K562 (cell line): ENCODE measurements at regions not wholly inside any gene's neighbourhood (a gene's known extent, or its start where the extent isn't known, plus 50 kb on each side); places are given as distances from the start of the nearest gene placed in this dataset.

ENCODE experiments used
- ATAC-seq: fragments of 200-7000 bp; cut with Tn5 transposase; 3 replicates; pipeline ENCODE4 v1.9.1; 2020; ENCODE audit warnings: moderate library complexity
- BruUV-seq: library from RNA; stranded (reverse); fragments of 400-500 nt; replicated peaks from 2 replicates; lab custom pipeline; 2021; lab: Mats Ljungman, UMichigan
- CTCF ChIA-PET: fragments of 300-600 bp; formaldehyde crosslinking; extraction: SDS; loops from one replicate; lab custom pipeline; 2021; ENCODE audit warnings: low intra/inter-chr PET ratio; lab: Yijun Ruan, JAX
- POLR2A ChIA-PET: fragments of 300-600, 350-650 bp; sonication (Branson Sonifier 250); formaldehyde crosslinking; extraction: SDS; loops from one replicate; lab custom pipeline; 2021; ENCODE audit warnings: antibody characterized with exemption, inconsistent platforms; lab: Yijun Ruan, JAX
- DNase-seq, 4 experiments: peaks; one replicate each; pipeline versions ENCODE4 v3.0.0 to v3.0.0-alpha.2; 2011 to 2018; ENCODE audit warnings: low spot score in 3 of 4, mixed read lengths in 3 of 4; ENCODE audit errors: extremely low read depth in 1 of 4
- FAIRE-seq: peaks from 2 replicates; lab custom pipeline; 2011; peaks lifted over from hg19 to GRCh38; lab: Jason Lieb, UNC
- H2AFZ ChIP-seq: 2 replicates; pipeline ENCODE4 v1.6.0; 2011; ENCODE audit warnings: low read depth, low read length, control low read depth, inconsistent platforms
- H3K27ac ChIP-seq: fragments of 200-600 bp; 3 replicates; pipeline ENCODE4 v1.8.0; 2011; ENCODE audit warnings: low read depth, mild to moderate bottlenecking, control low read depth, inconsistent platforms, low read length, moderate library complexity, mixed read lengths; ENCODE audit errors: extremely low read depth
- H3K27me3 ChIP-seq, 2 experiments: fragments of 300-600 bp in 1 of 2; 2 replicates in 1 of 2; 3 replicates in 1 of 2; pipeline versions ENCODE4 v1.6.0 to v1.8.0; 2011; ENCODE audit warnings: inconsistent platforms in 2 of 2, low read length in 2 of 2, mild to moderate bottlenecking in 1 of 2, mixed read lengths in 1 of 2, moderate library complexity in 1 of 2; ENCODE audit not compliant: control insufficient read depth in 2 of 2, insufficient read depth in 2 of 2
- H3K36me3 ChIP-seq: fragments of 300-600 bp; 3 replicates; pipeline ENCODE4 v1.8.0; 2011; ENCODE audit warnings: mild to moderate bottlenecking, low read length, inconsistent platforms; ENCODE audit not compliant: control insufficient read depth, insufficient read depth
- H3K4me1 ChIP-seq, 2 experiments: fragments of 200-600 bp in 1 of 2; replicated peaks in 1 of 2; 2 replicates in 1 of 2; 3 replicates in 1 of 2; pipeline versions ENCODE4 v1.5.1 to v1.8.0; 2011; ENCODE audit warnings: inconsistent platforms in 2 of 2, low read length in 2 of 2, mild to moderate bottlenecking in 1 of 2, mixed read lengths in 1 of 2, moderate library complexity in 1 of 2; ENCODE audit not compliant: control insufficient read depth in 2 of 2, insufficient read depth in 2 of 2
- H3K4me2 ChIP-seq: 2 replicates; pipeline ENCODE4 v1.6.1; 2011; ENCODE audit warnings: low read length, control low read depth, inconsistent platforms, mixed read lengths; ENCODE audit not compliant: insufficient read depth
- H3K4me3 ChIP-seq: fragments of 200-600 bp; sonication (generic), shearing (Covaris generic); 2 replicates; pipeline ENCODE4 v1.5.1; 2016; ENCODE audit warnings: control low read depth, inconsistent platforms
- H3K79me2 ChIP-seq: fragments of 200-600 bp; 3 replicates; pipeline ENCODE4 v1.8.0; 2011; ENCODE audit warnings: low read length, inconsistent platforms; ENCODE audit not compliant: control insufficient read depth, insufficient read depth
- H3K9ac ChIP-seq, 2 experiments: 2 replicates each; pipeline versions ENCODE4 v1.6.0 to v1.6.1; 2011; ENCODE audit warnings: low read depth in 2 of 2, low read length in 2 of 2, control low read depth in 1 of 2, inconsistent platforms in 1 of 2, mild to moderate bottlenecking in 1 of 2, mixed read lengths in 1 of 2; ENCODE audit not compliant: insufficient read depth in 1 of 2
- H3K9me1 ChIP-seq: one replicate; pipeline ENCODE4 v1.6.0; 2011; ENCODE audit warnings: inconsistent platforms, mild to moderate bottlenecking, low read length, moderate library complexity; ENCODE audit not compliant: control insufficient read depth, insufficient read depth
- H3K9me3 ChIP-seq: replicated peaks from 2 replicates; pipeline ENCODE4 v1.5.1; 2011; ENCODE audit warnings: low read depth, low read length, inconsistent platforms; ENCODE audit not compliant: control insufficient read depth, insufficient read depth
- H4K20me1 ChIP-seq: replicated peaks from 2 replicates; pipeline ENCODE4 v1.6.1; 2011; ENCODE audit warnings: low read length, inconsistent platforms, mixed read lengths; ENCODE audit not compliant: control insufficient read depth, insufficient read depth
- CEBPB ChIP-seq: fragments of 450-650 bp; IDR thresholded peaks from 2 replicates; pipeline ENCODE4 v1.6.1; 2016; ENCODE audit warnings: missing genetic modification characterization, missing compliant biosample characterization
- HNRNPLL ChIP-seq: fragments of 200-400 bp; formaldehyde crosslinking; IDR thresholded peaks from 2 replicates; pipeline ENCODE4 v1.6.1; 2017; ENCODE audit warnings: low read length, low read depth, mild to moderate bottlenecking; ENCODE audit not compliant: poor library complexity, severe bottlenecking
- HNRNPUL1 ChIP-seq: fragments of 200-400 bp; formaldehyde crosslinking; IDR thresholded peaks from 2 replicates; pipeline ENCODE4 v1.6.1; 2017; ENCODE audit warnings: low read length
- MTA3 ChIP-seq: fragments of 450-650 bp; formaldehyde crosslinking; IDR thresholded peaks from 2 replicates; pipeline ENCODE4 v1.6.1; 2017; ENCODE audit warnings: mild to moderate bottlenecking, borderline replicate concordance
- NFATC3 ChIP-seq: fragments of 450-650 bp; IDR thresholded peaks from 2 replicates; pipeline ENCODE4 v1.6.1; 2017; ENCODE audit warnings: mild to moderate bottlenecking
- PCBP2 ChIP-seq: fragments of 200-400 bp; formaldehyde crosslinking; IDR thresholded peaks from 2 replicates; pipeline ENCODE4 v1.6.1; 2018; ENCODE audit warnings: low read length, low read depth, mild to moderate bottlenecking, moderate library complexity; ENCODE audit not compliant: poor library complexity, severe bottlenecking
- RBM39 ChIP-seq: fragments of 200-400 bp; formaldehyde crosslinking; optimal IDR thresholded peaks from 2 replicates; pipeline ENCODE3; 2018; ENCODE audit warnings: low read depth, low read length
- SIN3B ChIP-seq: fragments of 450-650 bp; IDR thresholded peaks from 2 replicates; pipeline ENCODE4 v1.6.1; 2017; ENCODE audit warnings: low read depth, mild to moderate bottlenecking, moderate library complexity
- ZNF134 ChIP-seq: fragments of 250-450 bp; sonication (Bioruptor Pico); conservative IDR thresholded peaks from 2 replicates; pipeline ENCODE4 v1.4.0; 2020
- ZNF217 ChIP-seq: sonication (generic); formaldehyde crosslinking; IDR thresholded peaks from 2 replicates; pipeline ENCODE4 v1.8.0; 2022; ENCODE audit warnings: mild to moderate bottlenecking, missing genetic modification reagents
- ZNF316 ChIP-seq: fragments of 450-650 bp; IDR thresholded peaks from 2 replicates; pipeline ENCODE4 v1.6.1; 2016
- WGBS: fragments of 100-300 bp; shearing (Covaris generic); methylation state at CpG from one replicate; pipeline ENCODE4 v1.1.6; 2016; ENCODE audit warnings: low coverage, mixed read lengths; ENCODE audit not compliant: insufficient coverage; ENCODE audit errors: missing lambda C conversion rate; 5-methylcytosine and 5-hydroxymethylcytosine counted together
- in situ Hi-C: fragments of 300-500 bp; cut with MboI; formaldehyde crosslinking; loops from 4 replicates; pipeline ENCODE4 v1.15.0; 2018; ENCODE audit warnings: inconsistent platforms, mixed read lengths
- intact Hi-C: fragments of 100-400 bp; cut with micrococcal nuclease; formaldehyde crosslinking; loops from 2 replicates; pipeline ENCODE4 v1.14.2; 2022
- TF ChIP-seq, protein P1 (sequence below): sonication (generic); formaldehyde crosslinking; IDR thresholded peaks from 2 replicates; pipeline ENCODE4 v1.8.0; 2023; ENCODE audit warnings: missing genetic modification reagents, mild to moderate bottlenecking, borderline replicate concordance
- TF ChIP-seq, protein P2 (sequence below): sonication (generic); formaldehyde crosslinking; IDR thresholded peaks from 2 replicates; pipeline ENCODE4 v1.8.0; 2022; ENCODE audit warnings: mild to moderate bottlenecking, missing genetic modification reagents
- TF ChIP-seq, protein P3 (sequence below): fragments of 250-450 bp; sonication (Bioruptor Pico); IDR thresholded peaks from 2 replicates; pipeline ENCODE4 v1.8.0; 2022; ENCODE audit warnings: inconsistent platforms, mild to moderate bottlenecking, moderate library complexity, borderline replicate concordance
- TF ChIP-seq, protein P4 (sequence below): sonication (generic); formaldehyde crosslinking; IDR thresholded peaks from 2 replicates; pipeline ENCODE4 v1.8.0; 2022; ENCODE audit warnings: mild to moderate bottlenecking, low read depth, missing genetic modification reagents

DNA sequence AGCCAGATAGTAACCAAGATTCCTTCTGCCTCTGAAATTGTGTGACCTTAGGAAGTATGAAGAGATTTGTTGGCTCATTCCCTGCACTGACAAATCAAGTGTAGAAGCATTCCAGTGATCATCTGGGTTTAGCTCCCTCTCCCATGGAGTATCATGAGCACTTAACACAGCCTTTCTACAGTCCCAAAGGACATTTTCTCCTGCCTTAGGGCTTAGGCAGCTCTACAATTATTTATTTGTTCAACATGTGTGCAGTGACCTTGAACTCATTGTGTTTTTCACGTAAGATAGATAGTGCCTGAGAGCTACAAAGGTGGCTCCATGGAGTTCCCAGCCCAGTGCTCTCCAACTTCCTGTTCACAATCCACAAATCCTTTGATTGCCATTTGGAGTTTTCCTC lies 94.8 kb upstream of the FAT3 start:
- BruUV-seq = no TSS peak
- FAIRE-seq = no peak
- no peaks in the 10 kb centered on the region for H3K9me3 ChIP-seq
- TF ChIP-seq HNRNPLL = no peak
- TF ChIP-seq ZNF316 = no peak
- TF ChIP-seq ZNF217 = no peak
- TF ChIP-seq, protein P1, sequence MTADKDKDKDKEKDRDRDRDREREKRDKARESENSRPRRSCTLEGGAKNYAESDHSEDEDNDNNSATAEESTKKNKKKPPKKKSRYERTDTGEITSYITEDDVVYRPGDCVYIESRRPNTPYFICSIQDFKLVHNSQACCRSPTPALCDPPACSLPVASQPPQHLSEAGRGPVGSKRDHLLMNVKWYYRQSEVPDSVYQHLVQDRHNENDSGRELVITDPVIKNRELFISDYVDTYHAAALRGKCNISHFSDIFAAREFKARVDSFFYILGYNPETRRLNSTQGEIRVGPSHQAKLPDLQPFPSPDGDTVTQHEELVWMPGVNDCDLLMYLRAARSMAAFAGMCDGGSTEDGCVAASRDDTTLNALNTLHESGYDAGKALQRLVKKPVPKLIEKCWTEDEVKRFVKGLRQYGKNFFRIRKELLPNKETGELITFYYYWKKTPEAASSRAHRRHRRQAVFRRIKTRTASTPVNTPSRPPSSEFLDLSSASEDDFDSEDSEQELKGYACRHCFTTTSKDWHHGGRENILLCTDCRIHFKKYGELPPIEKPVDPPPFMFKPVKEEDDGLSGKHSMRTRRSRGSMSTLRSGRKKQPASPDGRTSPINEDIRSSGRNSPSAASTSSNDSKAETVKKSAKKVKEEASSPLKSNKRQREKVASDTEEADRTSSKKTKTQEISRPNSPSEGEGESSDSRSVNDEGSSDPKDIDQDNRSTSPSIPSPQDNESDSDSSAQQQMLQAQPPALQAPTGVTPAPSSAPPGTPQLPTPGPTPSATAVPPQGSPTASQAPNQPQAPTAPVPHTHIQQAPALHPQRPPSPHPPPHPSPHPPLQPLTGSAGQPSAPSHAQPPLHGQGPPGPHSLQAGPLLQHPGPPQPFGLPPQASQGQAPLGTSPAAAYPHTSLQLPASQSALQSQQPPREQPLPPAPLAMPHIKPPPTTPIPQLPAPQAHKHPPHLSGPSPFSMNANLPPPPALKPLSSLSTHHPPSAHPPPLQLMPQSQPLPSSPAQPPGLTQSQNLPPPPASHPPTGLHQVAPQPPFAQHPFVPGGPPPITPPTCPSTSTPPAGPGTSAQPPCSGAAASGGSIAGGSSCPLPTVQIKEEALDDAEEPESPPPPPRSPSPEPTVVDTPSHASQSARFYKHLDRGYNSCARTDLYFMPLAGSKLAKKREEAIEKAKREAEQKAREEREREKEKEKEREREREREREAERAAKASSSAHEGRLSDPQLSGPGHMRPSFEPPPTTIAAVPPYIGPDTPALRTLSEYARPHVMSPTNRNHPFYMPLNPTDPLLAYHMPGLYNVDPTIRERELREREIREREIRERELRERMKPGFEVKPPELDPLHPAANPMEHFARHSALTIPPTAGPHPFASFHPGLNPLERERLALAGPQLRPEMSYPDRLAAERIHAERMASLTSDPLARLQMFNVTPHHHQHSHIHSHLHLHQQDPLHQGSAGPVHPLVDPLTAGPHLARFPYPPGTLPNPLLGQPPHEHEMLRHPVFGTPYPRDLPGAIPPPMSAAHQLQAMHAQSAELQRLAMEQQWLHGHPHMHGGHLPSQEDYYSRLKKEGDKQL (CRISPR knock-in tag) = no peak
- TF ChIP-seq, protein P2, sequence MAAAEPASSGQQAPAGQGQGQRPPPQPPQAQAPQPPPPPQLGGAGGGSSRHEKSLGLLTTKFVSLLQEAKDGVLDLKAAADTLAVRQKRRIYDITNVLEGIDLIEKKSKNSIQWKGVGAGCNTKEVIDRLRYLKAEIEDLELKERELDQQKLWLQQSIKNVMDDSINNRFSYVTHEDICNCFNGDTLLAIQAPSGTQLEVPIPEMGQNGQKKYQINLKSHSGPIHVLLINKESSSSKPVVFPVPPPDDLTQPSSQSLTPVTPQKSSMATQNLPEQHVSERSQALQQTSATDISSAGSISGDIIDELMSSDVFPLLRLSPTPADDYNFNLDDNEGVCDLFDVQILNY (CRISPR knock-in tag) = no peak
- TF ChIP-seq, protein P3, sequence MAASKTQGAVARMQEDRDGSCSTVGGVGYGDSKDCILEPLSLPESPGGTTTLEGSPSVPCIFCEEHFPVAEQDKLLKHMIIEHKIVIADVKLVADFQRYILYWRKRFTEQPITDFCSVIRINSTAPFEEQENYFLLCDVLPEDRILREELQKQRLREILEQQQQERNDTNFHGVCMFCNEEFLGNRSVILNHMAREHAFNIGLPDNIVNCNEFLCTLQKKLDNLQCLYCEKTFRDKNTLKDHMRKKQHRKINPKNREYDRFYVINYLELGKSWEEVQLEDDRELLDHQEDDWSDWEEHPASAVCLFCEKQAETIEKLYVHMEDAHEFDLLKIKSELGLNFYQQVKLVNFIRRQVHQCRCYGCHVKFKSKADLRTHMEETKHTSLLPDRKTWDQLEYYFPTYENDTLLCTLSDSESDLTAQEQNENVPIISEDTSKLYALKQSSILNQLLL (CRISPR knock-in tag) = no peak
- TF ChIP-seq CEBPB = no peak
- TF ChIP-seq, protein P4, sequence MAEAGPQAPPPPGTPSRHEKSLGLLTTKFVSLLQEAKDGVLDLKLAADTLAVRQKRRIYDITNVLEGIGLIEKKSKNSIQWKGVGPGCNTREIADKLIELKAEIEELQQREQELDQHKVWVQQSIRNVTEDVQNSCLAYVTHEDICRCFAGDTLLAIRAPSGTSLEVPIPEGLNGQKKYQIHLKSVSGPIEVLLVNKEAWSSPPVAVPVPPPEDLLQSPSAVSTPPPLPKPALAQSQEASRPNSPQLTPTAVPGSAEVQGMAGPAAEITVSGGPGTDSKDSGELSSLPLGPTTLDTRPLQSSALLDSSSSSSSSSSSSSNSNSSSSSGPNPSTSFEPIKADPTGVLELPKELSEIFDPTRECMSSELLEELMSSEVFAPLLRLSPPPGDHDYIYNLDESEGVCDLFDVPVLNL (CRISPR knock-in tag) = no peak
- no peak for TF ChIP-seq NFATC3
- no peak for TF ChIP-seq SIN3B
- no peak for TF ChIP-seq ZNF134 (CRISPR knock-in tag)
- TF ChIP-seq MTA3 = no peak
- no peak for TF ChIP-seq RBM39
- TF ChIP-seq PCBP2 = no peak
- no peak for TF ChIP-seq HNRNPUL1

More for the DNA sequence above, 94.8 kb upstream of the FAT3 start:
- Histone ChIP-seq H2AFZ (no peak overlapping the region), H3K4me2 (no peak overlapping the region), H3K79me2 (no peaks in the 10 kb centered on the region), H3K9ac (no peak overlapping the region), H3K27ac (no peak overlapping the region), H3K4me3 (no peak overlapping the region), H3K9me1 (no peaks in the 10 kb centered on the region), H3K27me3 (no peaks in the 10 kb centered on the region), H4K20me1 (no peaks in the 10 kb centered on the region), H3K4me1 (no peaks in the 10 kb centered on the region), H3K36me3 (no peaks in the 10 kb centered on the region)
- ChIA-PET CTCF (no interaction called here), POLR2A (no interaction called here)
- DNase-seq = no peak
- no peak for ATAC-seq
- in situ Hi-C loops = no loop called here
- intact Hi-C loops = no loop called here
- WGBS = 6% methylated on average over 1 of the region's 1 CpG
